ENCODE measurements at regions not wholly inside any gene's neighbourhood (a gene's known extent, or its start where the extent isn't known, plus 50 kb on each side); places are given as distances from the start of the nearest gene placed in this dataset.

DNA sequence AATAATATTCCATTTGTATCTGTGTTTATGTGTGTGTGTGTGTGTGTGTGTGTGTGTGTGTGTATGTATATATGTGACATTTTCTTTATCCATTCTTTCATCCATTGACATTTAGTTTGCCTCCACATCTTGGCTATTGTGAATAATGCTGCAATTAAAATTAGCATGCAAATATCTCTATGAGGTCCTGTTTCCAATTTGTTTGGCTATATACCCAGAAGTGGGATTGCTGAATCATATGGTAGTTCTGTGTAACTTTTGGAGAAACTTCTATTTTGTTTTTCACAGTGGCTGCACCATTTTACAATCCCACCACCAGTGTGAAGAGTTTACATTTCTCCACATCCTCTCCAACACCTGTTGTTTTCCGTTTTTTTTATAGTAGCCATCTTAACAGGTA is 53.1 kb downstream of the CH25H start:
- H3K4me1 Mint-ChIP-seq: peaks cover 9% of the 10 kb centered on the region
- H3K27ac Mint-ChIP-seq: no peak overlapping the region
- CTCF ChIA-PET: no interaction called here
- no peaks in the 10 kb centered on the region for H3K9me3 Mint-ChIP-seq
- H3K36me3 Mint-ChIP-seq: no peaks in the 10 kb centered on the region
- no peak for DNase-seq
- peaks cover 24% of the 10 kb centered on the region for H3K27me3 Mint-ChIP-seq
- H3K4me3 Mint-ChIP-seq: no peak overlapping the region

DNA sequence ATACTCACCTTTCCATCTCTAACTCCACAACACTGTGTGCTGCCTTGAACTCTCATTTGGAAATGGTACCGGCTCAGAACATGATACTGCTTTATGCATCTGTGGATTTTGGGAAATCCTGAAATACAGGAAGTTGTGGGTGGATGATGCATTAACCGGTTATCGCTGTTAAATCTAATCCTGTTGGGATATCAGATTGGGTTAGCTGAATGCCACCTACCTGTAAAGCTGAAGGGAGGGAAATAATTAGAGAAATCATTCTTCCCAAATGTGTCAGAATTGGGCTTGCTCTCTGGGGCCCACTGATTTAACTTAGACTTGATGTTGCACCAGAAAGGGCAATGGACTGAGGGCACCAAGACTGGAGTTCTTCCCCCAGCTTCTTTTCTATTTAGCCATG is 54.0 kb downstream of the CH25H start:
- Mint-ChIP-seq H3K4me1 (peaks cover 2% of the 10 kb centered on the region), H3K36me3 (no peaks in the 10 kb centered on the region), H3K4me3 (no peak overlapping the region), H3K9me3 (no peaks in the 10 kb centered on the region), H3K27me3 (peaks cover 21% of the 10 kb centered on the region), H3K27ac (no peak overlapping the region)
- no peak for DNase-seq
- CTCF ChIA-PET: no interaction called here

DNA sequence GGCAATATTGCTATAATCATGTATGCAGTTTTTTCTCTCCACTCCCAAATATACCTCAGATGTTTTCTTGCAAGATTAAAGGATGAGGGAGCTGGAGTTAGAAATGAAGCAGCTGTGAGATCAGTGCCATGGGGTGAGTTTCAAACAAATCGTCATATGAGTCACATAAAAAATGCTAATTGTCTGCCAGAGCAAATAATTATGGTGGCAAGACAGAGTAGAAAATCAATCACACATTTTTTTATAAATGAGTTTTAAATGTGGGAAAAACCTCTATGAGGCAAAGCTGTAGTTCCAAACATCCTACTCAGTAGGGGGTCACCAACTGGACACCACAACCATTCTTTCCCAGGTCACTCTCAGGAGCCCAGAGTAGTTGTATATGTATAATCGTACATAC is 55.3 kb downstream of the CH25H start:
- peaks cover 14% of the 10 kb centered on the region for H3K27me3 Mint-ChIP-seq
- H3K4me1 Mint-ChIP-seq: peaks cover 2% of the 10 kb centered on the region
- H3K36me3 Mint-ChIP-seq: no peaks in the 10 kb centered on the region
- DNase-seq: no peak
- no peaks in the 10 kb centered on the region for H3K9me3 Mint-ChIP-seq
- H3K4me3 Mint-ChIP-seq: no peak overlapping the region
- H3K27ac Mint-ChIP-seq: no peak overlapping the region
- CTCF ChIA-PET: no interaction called here

- peaks cover 14% of the 10 kb centered on the region for H3K4me1 Mint-ChIP-seq
- no peak overlapping the region for H3K27ac Mint-ChIP-seq
Measured at GRCh38 chr10:89148061-89148460, 59.1 kb downstream of the CH25H start.

GRCh38 chr10:89147256-89147655 is 59.9 kb downstream of the CH25H start:
- Mint-ChIP-seq H3K4me1 (peaks cover 18% of the 10 kb centered on the region), H3K9me3 (no peaks in the 10 kb centered on the region), H3K4me3 (no peak overlapping the region), H3K36me3 (no peaks in the 10 kb centered on the region), H3K27me3 (no peaks in the 10 kb centered on the region), H3K27ac (no peak overlapping the region)
- CTCF ChIA-PET: no interaction called here
- DNase-seq: no peak

More at GRCh38 chr10:89148061-89148460, 59.1 kb downstream of the CH25H start:
- DNase-seq: no peak
- Mint-ChIP-seq H3K27me3 (no peaks in the 10 kb centered on the region), H3K9me3 (no peaks in the 10 kb centered on the region), H3K36me3 (no peaks in the 10 kb centered on the region), H3K4me3 (no peak overlapping the region)
- CTCF ChIA-PET: no interaction called here

DNA sequence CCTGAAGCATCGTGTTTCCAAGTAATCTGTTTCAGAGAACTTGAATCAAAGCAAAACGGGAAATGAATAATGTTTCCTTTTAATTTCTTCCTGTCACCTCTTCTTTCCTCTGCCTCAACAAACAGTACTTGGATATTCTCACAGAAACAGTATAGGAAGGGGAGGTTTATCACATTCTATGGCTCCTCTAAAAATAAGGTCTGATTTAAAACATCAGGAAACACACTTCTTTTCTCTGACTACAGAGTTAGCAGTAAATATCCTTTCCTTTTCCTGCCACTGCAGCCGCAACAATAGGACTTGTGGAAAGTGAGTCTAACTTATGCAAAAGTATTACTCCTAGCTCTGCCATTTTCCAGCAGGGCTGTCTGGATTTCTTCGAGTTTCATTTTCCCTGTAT is 62.3 kb downstream of the CH25H start:
- no peak for DNase-seq
- no peaks in the 10 kb centered on the region for H3K36me3 Mint-ChIP-seq

DNA sequence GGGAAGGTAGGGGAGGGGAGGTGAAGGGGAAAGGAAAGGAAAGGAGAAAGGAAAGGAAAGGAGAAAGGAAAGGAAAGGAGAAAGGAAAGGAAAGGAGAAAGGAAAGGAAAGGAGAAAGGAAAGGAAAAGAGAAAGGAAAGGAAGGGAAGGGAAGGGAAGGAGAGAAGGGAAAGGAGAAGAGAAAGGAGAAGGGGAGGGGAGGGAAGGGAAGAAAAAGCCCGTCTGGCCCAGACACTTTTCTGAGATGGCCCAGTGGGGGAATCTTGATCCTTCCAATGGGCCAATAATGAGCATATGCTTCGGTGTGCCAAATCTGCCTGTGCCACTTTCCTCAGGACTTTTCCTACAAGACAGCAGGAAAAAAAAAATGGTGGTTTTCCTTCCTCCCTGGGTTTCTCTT is 64.5 kb downstream of the CH25H start:
- CTCF ChIA-PET: no interaction called here
- H3K4me1 Mint-ChIP-seq: peaks cover 18% of the 10 kb centered on the region
- no peak overlapping the region for H3K4me3 Mint-ChIP-seq
- H3K27me3 Mint-ChIP-seq: no peaks in the 10 kb centered on the region
- H3K27ac Mint-ChIP-seq: no peak overlapping the region
- H3K36me3 Mint-ChIP-seq: no peaks in the 10 kb centered on the region
- DNase-seq: no peak
- H3K9me3 Mint-ChIP-seq: no peaks in the 10 kb centered on the region

More for the DNA sequence above, 62.3 kb downstream of the CH25H start:
- H3K9me3 Mint-ChIP-seq: no peaks in the 10 kb centered on the region
- H3K4me3 Mint-ChIP-seq: no peak overlapping the region
- CTCF ChIA-PET: interaction anchor here (0.7 kb wide), 1 partner anchor 58 kb away, joined by 3 read pairs; no protein-coding TSS in a partner anchor
- peaks cover 18% of the 10 kb centered on the region for H3K4me1 Mint-ChIP-seq
- H3K27ac Mint-ChIP-seq: no peak overlapping the region
- no peaks in the 10 kb centered on the region for H3K27me3 Mint-ChIP-seq

- Mint-ChIP-seq H3K4me1 (peaks cover 11% of the 10 kb centered on the region), H3K27ac (no peak overlapping the region), H3K36me3 (no peaks in the 10 kb centered on the region), H3K27me3 (peaks cover 4% of the 10 kb centered on the region), H3K4me3 (no peak overlapping the region), H3K9me3 (no peaks in the 10 kb centered on the region)
- CTCF ChIA-PET: no interaction called here
- DNase-seq: no peak
Measured at GRCh38 chr10:89138755-89139490, 68.2 kb downstream of the CH25H start.

- no peak overlapping the region for H3K27ac Mint-ChIP-seq
- DNase-seq: no peak
- H3K27me3 Mint-ChIP-seq: peaks cover 4% of the 10 kb centered on the region
- no peaks in the 10 kb centered on the region for H3K4me1 Mint-ChIP-seq
- no peaks in the 10 kb centered on the region for H3K36me3 Mint-ChIP-seq
- CTCF ChIA-PET: no interaction called here
- H3K4me3 Mint-ChIP-seq: no peak overlapping the region
- H3K9me3 Mint-ChIP-seq: no peaks in the 10 kb centered on the region
Measured at GRCh38 chr10:89134963-89135362, 72.2 kb downstream of the CH25H start.

DNA sequence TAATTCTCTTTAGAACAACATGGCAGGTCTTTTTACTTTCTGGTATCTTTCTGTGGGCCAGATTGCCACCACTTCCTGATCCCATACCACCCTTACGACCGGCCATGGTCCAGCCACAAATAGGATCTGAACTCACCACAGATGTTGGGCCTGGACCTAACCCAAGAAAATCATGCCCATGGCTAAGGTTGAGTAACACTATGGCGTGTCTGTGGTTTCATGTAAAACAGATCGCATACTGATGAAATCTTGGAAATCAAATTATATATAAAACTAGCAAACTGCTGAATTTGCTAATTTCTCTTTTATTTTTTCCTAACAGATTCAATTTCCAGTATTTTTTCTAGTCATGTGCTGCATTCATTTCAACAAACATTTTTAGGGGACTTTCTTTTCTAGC is 77.2 kb downstream of the CH25H start:
- DNase-seq: no peak
- Mint-ChIP-seq H3K4me3 (no peak overlapping the region), H3K36me3 (no peaks in the 10 kb centered on the region), H3K9me3 (no peaks in the 10 kb centered on the region), H3K27ac (no peak overlapping the region), H3K27me3 (peaks cover 12% of the 10 kb centered on the region), H3K4me1 (no peaks in the 10 kb centered on the region)
- CTCF ChIA-PET: no interaction called here

- no peak for DNase-seq
- no peaks in the 10 kb centered on the region for H3K36me3 Mint-ChIP-seq
Measured at GRCh38 chr10:89122433-89123051, 84.6 kb downstream of the CH25H start.

GRCh38 chr10:89121764-89122020 is 85.4 kb downstream of the CH25H start:
- CTCF ChIA-PET: no interaction called here
- Mint-ChIP-seq H3K36me3 (no peaks in the 10 kb centered on the region), H3K9me3 (no peaks in the 10 kb centered on the region), H3K27me3 (peaks cover 29% of the 10 kb centered on the region), H3K4me3 (no peak overlapping the region), H3K27ac (no peak overlapping the region), H3K4me1 (no peaks in the 10 kb centered on the region)
- no peak for DNase-seq

More at GRCh38 chr10:89122433-89123051, 84.6 kb downstream of the CH25H start:
- CTCF ChIA-PET: no interaction called here
- H3K9me3 Mint-ChIP-seq: no peaks in the 10 kb centered on the region
- no peaks in the 10 kb centered on the region for H3K4me1 Mint-ChIP-seq
- no peak overlapping the region for H3K4me3 Mint-ChIP-seq
- peaks cover 23% of the 10 kb centered on the region for H3K27me3 Mint-ChIP-seq
- no peak overlapping the region for H3K27ac Mint-ChIP-seq

GRCh38 chr10:89120931-89121763 is 86.0 kb downstream of the CH25H start:
- no peak for DNase-seq
- Mint-ChIP-seq H3K4me3 (no peak overlapping the region), H3K27me3 (peaks cover 32% of the 10 kb centered on the region), H3K36me3 (no peaks in the 10 kb centered on the region), H3K27ac (no peak overlapping the region), H3K9me3 (no peaks in the 10 kb centered on the region), H3K4me1 (no peaks in the 10 kb centered on the region)
- CTCF ChIA-PET: no interaction called here

- Mint-ChIP-seq H3K27ac (no peak overlapping the region), H3K9me3 (no peaks in the 10 kb centered on the region), H3K27me3 (peaks cover 30% of the 10 kb centered on the region), H3K4me3 (no peak overlapping the region), H3K36me3 (no peaks in the 10 kb centered on the region), H3K4me1 (no peaks in the 10 kb centered on the region)
- CTCF ChIA-PET: no interaction called here
- no peak for DNase-seq
Measured at GRCh38 chr10:89119651-89120050, 87.5 kb downstream of the CH25H start.

GRCh38 chr10:89118091-89118490 is 89.0 kb downstream of the CH25H start:
- Mint-ChIP-seq H3K27ac (no peak overlapping the region), H3K27me3 (peaks cover 24% of the 10 kb centered on the region), H3K4me3 (no peak overlapping the region), H3K4me1 (no peaks in the 10 kb centered on the region), H3K9me3 (no peaks in the 10 kb centered on the region), H3K36me3 (no peaks in the 10 kb centered on the region)
- DNase-seq: no peak
- CTCF ChIA-PET: no interaction called here

All from activated naive CD4-positive, alpha-beta T cell treated with anti-CD3 and anti-CD28 coated beads, Interleukin-2, amount 10 ng/mL, durations not matched to agents 7 days and 5 days (primary cell).